Coronary artery (tissue), 2 donors: ENCODE measurements at regions not wholly inside any gene's neighbourhood (a gene's known extent, or its start where the extent isn't known, plus 50 kb on each side); places are given as distances from the start of the nearest gene placed in this dataset.

Experiments used
- DNase-seq: peaks from one replicate; pipeline ENCODE4 v3.0.0-alpha.2; 2017; ENCODE audit warnings: low spot score
- H3K27ac ChIP-seq, 2 donors: fragments of 200-600 bp; sonication (generic); one replicate each; pipeline ENCODE4 v1.5.1; 2016 to 2019
- H3K4me3 ChIP-seq: fragments of 200-600 bp; sonication (generic); 2 replicates; pipeline ENCODE4 v1.5.1; 2016; ENCODE audit warnings: mild to moderate bottlenecking, moderate library complexity
- TF ChIP-seq, protein P1 (sequence below): fragments of 200-600 bp; sonication (generic); IDR thresholded peaks from one replicate; pipeline ENCODE4 v1.5.1; 2019; ENCODE audit warnings: antibody characterized with exemption

GRCh38 chr14:104297721-104298401 lies 159.5 kb downstream of the KIF26A start:
- no peak overlapping the region for H3K27ac ChIP-seq
- no peak overlapping the region for H3K4me3 ChIP-seq
- DNase-seq: no peak
- TF ChIP-seq, protein P1, sequence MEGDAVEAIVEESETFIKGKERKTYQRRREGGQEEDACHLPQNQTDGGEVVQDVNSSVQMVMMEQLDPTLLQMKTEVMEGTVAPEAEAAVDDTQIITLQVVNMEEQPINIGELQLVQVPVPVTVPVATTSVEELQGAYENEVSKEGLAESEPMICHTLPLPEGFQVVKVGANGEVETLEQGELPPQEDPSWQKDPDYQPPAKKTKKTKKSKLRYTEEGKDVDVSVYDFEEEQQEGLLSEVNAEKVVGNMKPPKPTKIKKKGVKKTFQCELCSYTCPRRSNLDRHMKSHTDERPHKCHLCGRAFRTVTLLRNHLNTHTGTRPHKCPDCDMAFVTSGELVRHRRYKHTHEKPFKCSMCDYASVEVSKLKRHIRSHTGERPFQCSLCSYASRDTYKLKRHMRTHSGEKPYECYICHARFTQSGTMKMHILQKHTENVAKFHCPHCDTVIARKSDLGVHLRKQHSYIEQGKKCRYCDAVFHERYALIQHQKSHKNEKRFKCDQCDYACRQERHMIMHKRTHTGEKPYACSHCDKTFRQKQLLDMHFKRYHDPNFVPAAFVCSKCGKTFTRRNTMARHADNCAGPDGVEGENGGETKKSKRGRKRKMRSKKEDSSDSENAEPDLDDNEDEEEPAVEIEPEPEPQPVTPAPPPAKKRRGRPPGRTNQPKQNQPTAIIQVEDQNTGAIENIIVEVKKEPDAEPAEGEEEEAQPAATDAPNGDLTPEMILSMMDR: no peak

DNA sequence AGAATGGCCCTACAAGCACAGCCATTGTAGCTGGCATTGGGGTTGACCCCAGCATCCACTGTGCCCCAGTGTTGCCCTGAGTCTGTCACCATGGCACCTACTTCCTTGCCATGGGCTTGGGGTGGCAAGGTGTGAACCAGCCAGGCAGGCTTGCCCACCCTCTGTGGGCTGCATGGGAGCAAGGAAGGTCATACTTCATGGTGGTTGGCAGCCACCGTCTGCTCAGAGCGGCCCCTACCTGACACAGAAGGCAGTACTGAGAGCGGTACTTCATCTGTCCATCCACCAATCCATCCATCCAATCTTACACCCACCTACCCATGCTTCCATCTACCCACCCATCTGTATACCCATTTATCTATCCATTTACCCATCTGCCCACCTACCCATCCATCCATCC lies 160.1 kb downstream of the KIF26A start:
- no peak for DNase-seq
- H3K4me3 ChIP-seq: no peak overlapping the region
- TF ChIP-seq, protein P1: no peak
- H3K27ac ChIP-seq: no peak overlapping the region

- Histone ChIP-seq H3K27ac (no peak overlapping the region), H3K4me3 (no peak overlapping the region)
- TF ChIP-seq, protein P1: no peak
- no peak for DNase-seq
These were observed 161.8 kb downstream of the KIF26A start for GRCh38 chr14:104299993-104300761.

DNA sequence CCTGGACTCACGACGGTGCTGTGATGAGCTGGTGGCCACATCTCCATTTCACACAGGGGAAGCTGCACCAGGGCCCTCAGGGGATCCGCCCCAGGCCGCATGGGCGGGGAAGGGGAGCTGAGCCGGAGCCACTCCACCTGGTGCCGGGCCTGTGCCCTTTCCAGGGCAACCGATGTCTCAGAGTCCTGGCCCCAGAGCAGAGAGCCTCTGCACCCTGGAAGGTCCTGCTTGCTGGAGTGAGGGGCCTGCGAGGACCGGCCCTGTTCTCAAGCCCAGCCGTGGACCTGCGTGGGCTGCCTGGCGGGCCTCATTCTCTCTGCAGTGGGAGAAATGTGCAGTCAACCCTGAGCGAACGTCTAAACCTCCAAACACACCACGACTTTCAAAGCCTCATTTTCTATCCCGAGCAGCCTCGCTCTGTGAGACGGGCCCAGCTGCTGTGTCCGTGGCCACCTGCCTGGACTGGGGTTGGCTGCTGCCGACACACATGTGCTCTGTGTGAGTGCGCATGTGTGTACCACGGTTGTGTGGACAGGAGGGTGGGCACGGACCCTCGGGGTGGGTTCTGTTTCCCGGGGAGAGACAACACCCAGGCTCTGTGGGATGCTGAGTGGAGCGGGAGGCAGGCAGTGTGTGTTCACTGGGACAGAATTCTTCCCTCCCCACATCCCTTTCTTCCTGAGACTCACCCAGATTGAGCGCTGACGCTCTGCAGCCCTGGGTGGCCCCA lies 163.5 kb downstream of the KIF26A start:
- DNase-seq: no peak
- H3K4me3 ChIP-seq: no peak overlapping the region
- no peak overlapping the region for H3K27ac ChIP-seq
- TF ChIP-seq, protein P1: no peak

DNA sequence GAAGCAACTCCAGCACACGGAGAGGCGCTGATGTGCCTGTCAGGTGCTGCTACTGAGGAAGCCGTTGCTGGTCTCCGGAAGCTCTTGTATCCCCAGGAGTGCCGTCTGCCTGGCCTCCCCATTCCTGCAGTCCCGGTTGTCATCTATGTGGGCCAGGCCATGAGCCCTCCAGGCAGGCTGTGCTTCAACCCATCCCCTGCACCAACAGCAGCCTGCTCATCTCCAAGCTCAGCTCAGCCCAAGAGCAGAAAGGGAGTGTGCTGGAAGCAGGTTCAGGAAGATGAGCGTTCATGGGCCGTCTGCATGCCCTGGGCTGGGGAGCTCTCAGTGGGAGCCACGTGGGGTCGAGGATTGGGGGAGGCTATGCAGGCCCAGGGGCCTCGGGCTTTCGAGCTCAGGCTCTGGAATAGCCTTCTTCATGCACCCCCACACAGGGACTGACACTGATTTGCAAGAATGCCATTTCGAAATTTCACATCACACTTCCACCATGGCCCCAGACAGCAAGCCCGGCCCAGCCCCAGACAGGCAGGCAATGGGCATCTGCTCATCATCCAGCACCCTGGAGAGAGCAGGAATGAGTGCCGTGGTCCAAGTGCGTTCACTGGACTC lies 164.5 kb downstream of the KIF26A start:
- TF ChIP-seq, protein P1: no peak
- H3K4me3 ChIP-seq: no peak overlapping the region
- no peak overlapping the region for H3K27ac ChIP-seq
- no peak for DNase-seq

GRCh38 chr14:104303705-104304425 lies 165.5 kb downstream of the KIF26A start:
- TF ChIP-seq, protein P1: no peak
- Histone ChIP-seq H3K4me3 (no peak overlapping the region), H3K27ac (no peak overlapping the region)
- no peak for DNase-seq
